MM.1S (cell line): ENCODE measurements at regions not wholly inside any gene's neighbourhood (a gene's known extent, or its start where the extent isn't known, plus 50 kb on each side); places are given as distances from the start of the nearest gene placed in this dataset.

Experiments used
- DNase-seq: peaks from one replicate; pipeline ENCODE4 v3.0.0-alpha.2; 2015
- H2AFZ ChIP-seq: fragments of 300-600 bp; sonication (generic); 2 replicates; pipeline ENCODE4 v1.6.0; 2016; ENCODE audit warnings: antibody characterized with exemption, low read length
- H3F3A ChIP-seq: fragments of 300-600 bp; sonication (generic); 2 replicates; pipeline ENCODE4 v1.6.1; 2016; ENCODE audit warnings: mild to moderate bottlenecking, antibody characterized with exemption, low read length, moderate library complexity, mixed read lengths; ENCODE audit not compliant: insufficient read depth
- H3K27ac ChIP-seq: fragments of 300-600 bp; sonication (generic); 2 replicates; pipeline ENCODE4 v1.5.1; 2016; ENCODE audit warnings: mild to moderate bottlenecking, low read length
- H3K27me3 ChIP-seq: fragments of 300-600 bp; sonication (generic); replicated peaks from 2 replicates; pipeline ENCODE4 v1.6.0; 2016; ENCODE audit warnings: low read length; ENCODE audit not compliant: insufficient read depth
- H3K36me3 ChIP-seq: fragments of 300-600 bp; sonication (generic); replicated peaks from 2 replicates; pipeline ENCODE4 v1.6.1; 2016; ENCODE audit warnings: mild to moderate bottlenecking, low read length, mixed read lengths; ENCODE audit not compliant: insufficient read depth
- H3K4me1 ChIP-seq: fragments of 300-600 bp; sonication (generic); 2 replicates; pipeline ENCODE4 v1.6.1; 2016; ENCODE audit warnings: low read length, mixed read lengths
- H3K4me2 ChIP-seq: fragments of 300-600 bp; sonication (generic); 2 replicates; pipeline ENCODE4 v1.6.0; 2016; ENCODE audit warnings: low read depth, low read length
- H3K4me3 ChIP-seq: fragments of 300-600 bp; sonication (generic); 2 replicates; pipeline ENCODE4 v1.5.1; 2016; ENCODE audit warnings: low read length, mixed read lengths
- H3K79me2 ChIP-seq: fragments of 300-600 bp; sonication (generic); 2 replicates; pipeline ENCODE4 v1.6.1; 2016; ENCODE audit warnings: mixed run types, low read length, mixed read lengths
- H3K9ac ChIP-seq: fragments of 300-600 bp; sonication (generic); 2 replicates; pipeline ENCODE4 v1.6.1; 2016; ENCODE audit warnings: low read length, mixed read lengths
- H3K9me2 ChIP-seq: fragments of 300-600 bp; sonication (generic); replicated peaks from 2 replicates; pipeline ENCODE4 v1.6.1; 2016; ENCODE audit warnings: mild to moderate bottlenecking, low read length, mixed read lengths; ENCODE audit not compliant: insufficient read depth
- H3K9me3 ChIP-seq: fragments of 300-600 bp; sonication (generic); replicated peaks from 2 replicates; pipeline ENCODE4 v1.6.1; 2016; ENCODE audit warnings: mild to moderate bottlenecking, low read length, mixed read lengths; ENCODE audit not compliant: insufficient read depth
- H4K20me1 ChIP-seq: fragments of 300-600 bp; sonication (generic); 2 replicates; pipeline ENCODE4 v1.6.1; 2016; ENCODE audit warnings: mild to moderate bottlenecking, low read length, moderate library complexity, mixed read lengths; ENCODE audit not compliant: insufficient read depth
- CTCF ChIP-seq: fragments of 300-600 bp; sonication (generic); IDR thresholded peaks from 2 replicates; pipeline ENCODE4 v1.5.1; 2016; ENCODE audit warnings: antibody characterized with exemption, low read length, mixed read lengths
- EZH2 ChIP-seq: fragments of 300-600 bp; sonication (generic); optimal IDR thresholded peaks from 2 replicates; pipeline ENCODE3; 2017; ENCODE audit warnings: low read depth, mild to moderate bottlenecking, antibody characterized with exemption, low read length, mixed read lengths
- EZH2phosphoT487 ChIP-seq: fragments of 300-600 bp; sonication (generic); IDR thresholded peaks from 2 replicates; pipeline ENCODE4 v1.6.1; 2018; ENCODE audit warnings: antibody characterized with exemption, low read length

- Histone ChIP-seq H4K20me1 (no peaks in the 10 kb centered on the region), H3K9me3 (no peaks in the 10 kb centered on the region), H3K9me2 (no peaks in the 10 kb centered on the region), H3K9ac (no peak overlapping the region), H3K36me3 (no peaks in the 10 kb centered on the region), H3K4me3 (no peak overlapping the region), H3K27me3 (no peaks in the 10 kb centered on the region), H3K4me2 (no peak overlapping the region), H3K4me1 (no peaks in the 10 kb centered on the region), H2AFZ (no peak overlapping the region), H3F3A (no peaks in the 10 kb centered on the region), H3K27ac (no peak overlapping the region), H3K79me2 (no peaks in the 10 kb centered on the region)
- no peak for TF ChIP-seq EZH2phosphoT487
- no peak for TF ChIP-seq EZH2
- peak; percentile 38 for TF ChIP-seq CTCF
- DNase-seq = peak; percentile 17
These were observed 121.5 kb downstream of the POLR1F start for GRCh38 chr7:19587291-19587690.

GRCh38 chr7:19585761-19586160 is 123.1 kb downstream of the POLR1F start:
- TF ChIP-seq CTCF = no peak
- TF ChIP-seq EZH2phosphoT487 = no peak
- TF ChIP-seq EZH2 = no peak
- no peak overlapping the region for H3K27ac ChIP-seq
- H2AFZ ChIP-seq = no peak overlapping the region
- no peak overlapping the region for H3K9ac ChIP-seq
- H3K79me2 ChIP-seq = no peaks in the 10 kb centered on the region
- H3K36me3 ChIP-seq = no peaks in the 10 kb centered on the region
- no peaks in the 10 kb centered on the region for H3F3A ChIP-seq
- no peaks in the 10 kb centered on the region for H3K9me3 ChIP-seq
- no peak overlapping the region for H3K4me3 ChIP-seq
- DNase-seq = no peak
- H3K4me2 ChIP-seq = no peak overlapping the region
- H4K20me1 ChIP-seq = no peaks in the 10 kb centered on the region
- no peaks in the 10 kb centered on the region for H3K4me1 ChIP-seq
- H3K27me3 ChIP-seq = no peaks in the 10 kb centered on the region
- no peaks in the 10 kb centered on the region for H3K9me2 ChIP-seq

- no peaks in the 10 kb centered on the region for H3K9me3 ChIP-seq
- no peaks in the 10 kb centered on the region for H3K4me1 ChIP-seq
- H3K4me3 ChIP-seq = no peak overlapping the region
- no peak overlapping the region for H2AFZ ChIP-seq
- no peak for TF ChIP-seq EZH2phosphoT487
- TF ChIP-seq EZH2 = no peak
- TF ChIP-seq CTCF = no peak
- H3K9me2 ChIP-seq = no peaks in the 10 kb centered on the region
- no peak for DNase-seq
- no peaks in the 10 kb centered on the region for H3F3A ChIP-seq
- H3K79me2 ChIP-seq = no peaks in the 10 kb centered on the region
- no peak overlapping the region for H3K27ac ChIP-seq
- H3K9ac ChIP-seq = no peak overlapping the region
- H4K20me1 ChIP-seq = no peaks in the 10 kb centered on the region; the same call in 1 of the 2 replicates
- no peak overlapping the region for H3K4me2 ChIP-seq
- no peaks in the 10 kb centered on the region for H3K27me3 ChIP-seq
- H3K36me3 ChIP-seq = no peaks in the 10 kb centered on the region
These were observed 132.8 kb downstream of the POLR1F start for GRCh38 chr7:19575909-19576557.
